Activated naive CD8-positive, alpha-beta T cell treated with anti-CD3 and anti-CD28 coated beads for 36 hours (primary cell): ENCODE measurements at regions not wholly inside any gene's neighbourhood (a gene's known extent, or its start where the extent isn't known, plus 50 kb on each side); places are given as distances from the start of the nearest gene placed in this dataset.

Source experiments
- DNase-seq: peaks from one replicate; pipeline ENCODE4 v3.0.0; 2021
- H3K27ac Mint-ChIP-seq: one replicate; pipeline ENCODE4 v1.8.0; 2022; ENCODE audit warnings: mild to moderate bottlenecking, moderate library complexity, mixed read lengths
- H3K27me3 Mint-ChIP-seq: one replicate; pipeline ENCODE4 v1.8.0; 2022; ENCODE audit warnings: mild to moderate bottlenecking, mixed read lengths
- H3K36me3 Mint-ChIP-seq: one replicate; pipeline ENCODE4 v1.8.0; 2021; ENCODE audit warnings: mild to moderate bottlenecking, mixed read lengths
- H3K4me1 Mint-ChIP-seq: one replicate; pipeline ENCODE4 v1.8.0; 2021; ENCODE audit warnings: mixed read lengths
- H3K4me3 Mint-ChIP-seq: one replicate; pipeline ENCODE4 v1.8.0; 2022; ENCODE audit warnings: mild to moderate bottlenecking, moderate library complexity, mixed read lengths
- H3K9me3 Mint-ChIP-seq: one replicate; pipeline ENCODE4 v1.8.0; 2022; ENCODE audit warnings: mixed read lengths

GRCh38 chr16:8295513-8296237 is 294.6 kb downstream of the TMEM114 start:
- no peak for DNase-seq
- Mint-ChIP-seq H3K4me1 (no peaks in the 10 kb centered on the region), H3K27me3 (no peaks in the 10 kb centered on the region), H3K9me3 (peaks cover 2% of the 10 kb centered on the region), H3K4me3 (no peak overlapping the region), H3K27ac (no peak overlapping the region), H3K36me3 (no peaks in the 10 kb centered on the region)

GRCh38 chr16:8293413-8293812 is 296.9 kb downstream of the TMEM114 start:
- no peak overlapping the region for H3K27ac Mint-ChIP-seq
- no peaks in the 10 kb centered on the region for H3K36me3 Mint-ChIP-seq

GRCh38 chr16:8292271-8292670 is 298.0 kb downstream of the TMEM114 start:
- no peaks in the 10 kb centered on the region for H3K4me1 Mint-ChIP-seq
- no peaks in the 10 kb centered on the region for H3K36me3 Mint-ChIP-seq
- peaks cover 2% of the 10 kb centered on the region for H3K9me3 Mint-ChIP-seq
- no peaks in the 10 kb centered on the region for H3K27me3 Mint-ChIP-seq
- DNase-seq = no peak
- no peak overlapping the region for H3K4me3 Mint-ChIP-seq
- no peak overlapping the region for H3K27ac Mint-ChIP-seq

More at GRCh38 chr16:8293413-8293812, 296.9 kb downstream of the TMEM114 start:
- Mint-ChIP-seq H3K4me1 (no peaks in the 10 kb centered on the region), H3K4me3 (no peak overlapping the region), H3K9me3 (peaks cover 2% of the 10 kb centered on the region), H3K27me3 (no peaks in the 10 kb centered on the region)
- DNase-seq = no peak

- H3K27me3 Mint-ChIP-seq = no peaks in the 10 kb centered on the region
- no peak for DNase-seq
- H3K4me1 Mint-ChIP-seq = no peaks in the 10 kb centered on the region
- no peaks in the 10 kb centered on the region for H3K36me3 Mint-ChIP-seq
- no peak overlapping the region for H3K4me3 Mint-ChIP-seq
- H3K27ac Mint-ChIP-seq = no peak overlapping the region
- H3K9me3 Mint-ChIP-seq = no peaks in the 10 kb centered on the region
Observed at GRCh38 chr16:8286348-8286747, 304.0 kb downstream of the TMEM114 start.

GRCh38 chr16:8283195-8283594 is 307.1 kb downstream of the TMEM114 start:
- no peaks in the 10 kb centered on the region for H3K9me3 Mint-ChIP-seq
- no peak overlapping the region for H3K27ac Mint-ChIP-seq
- H3K4me1 Mint-ChIP-seq = no peaks in the 10 kb centered on the region
- no peaks in the 10 kb centered on the region for H3K36me3 Mint-ChIP-seq
- no peaks in the 10 kb centered on the region for H3K27me3 Mint-ChIP-seq
- DNase-seq = no peak
- no peak overlapping the region for H3K4me3 Mint-ChIP-seq

GRCh38 chr16:8278031-8278580 is 312.2 kb downstream of the TMEM114 start:
- no peak overlapping the region for H3K27ac Mint-ChIP-seq
- H3K4me3 Mint-ChIP-seq = no peak overlapping the region
- H3K27me3 Mint-ChIP-seq = peaks cover 5% of the 10 kb centered on the region
- H3K4me1 Mint-ChIP-seq = no peaks in the 10 kb centered on the region
- DNase-seq = no peak
- no peaks in the 10 kb centered on the region for H3K36me3 Mint-ChIP-seq
- H3K9me3 Mint-ChIP-seq = no peaks in the 10 kb centered on the region

GRCh38 chr16:8271344-8271743 is 319.0 kb downstream of the TMEM114 start:
- no peak for DNase-seq
- no peaks in the 10 kb centered on the region for H3K4me1 Mint-ChIP-seq
- H3K36me3 Mint-ChIP-seq = no peaks in the 10 kb centered on the region
- H3K9me3 Mint-ChIP-seq = peaks cover 8% of the 10 kb centered on the region
- H3K4me3 Mint-ChIP-seq = no peak overlapping the region
- H3K27ac Mint-ChIP-seq = no peak overlapping the region
- peaks cover 9% of the 10 kb centered on the region for H3K27me3 Mint-ChIP-seq

GRCh38 chr16:8262299-8262698 is 328.0 kb downstream of the TMEM114 start:
- Mint-ChIP-seq H3K9me3 (peaks cover 6% of the 10 kb centered on the region), H3K27me3 (no peaks in the 10 kb centered on the region), H3K27ac (no peak overlapping the region), H3K36me3 (no peaks in the 10 kb centered on the region), H3K4me1 (no peaks in the 10 kb centered on the region), H3K4me3 (no peak overlapping the region)
- no peak for DNase-seq

GRCh38 chr16:8260140-8260539 is 330.2 kb downstream of the TMEM114 start:
- no peaks in the 10 kb centered on the region for H3K27me3 Mint-ChIP-seq

GRCh38 chr16:8258523-8258922 is 331.8 kb downstream of the TMEM114 start:
- H3K27ac Mint-ChIP-seq = no peak overlapping the region
- H3K36me3 Mint-ChIP-seq = no peaks in the 10 kb centered on the region
- H3K9me3 Mint-ChIP-seq = peaks cover 4% of the 10 kb centered on the region
- no peaks in the 10 kb centered on the region for H3K4me1 Mint-ChIP-seq
- H3K27me3 Mint-ChIP-seq = no peaks in the 10 kb centered on the region
- H3K4me3 Mint-ChIP-seq = no peak overlapping the region
- no peak for DNase-seq

More at GRCh38 chr16:8260140-8260539, 330.2 kb downstream of the TMEM114 start:
- Mint-ChIP-seq H3K9me3 (no peaks in the 10 kb centered on the region), H3K27ac (no peak overlapping the region), H3K4me1 (no peaks in the 10 kb centered on the region), H3K36me3 (no peaks in the 10 kb centered on the region), H3K4me3 (no peak overlapping the region)
- DNase-seq = no peak

- no peaks in the 10 kb centered on the region for H3K36me3 Mint-ChIP-seq
- no peaks in the 10 kb centered on the region for H3K4me1 Mint-ChIP-seq
- H3K4me3 Mint-ChIP-seq = no peak overlapping the region
- H3K9me3 Mint-ChIP-seq = peaks cover 4% of the 10 kb centered on the region
- H3K27me3 Mint-ChIP-seq = no peaks in the 10 kb centered on the region
- H3K27ac Mint-ChIP-seq = no peak overlapping the region
- no peak for DNase-seq
Observed at GRCh38 chr16:8257561-8257960, 332.8 kb downstream of the TMEM114 start.

- H3K27ac Mint-ChIP-seq = no peak overlapping the region
- no peak overlapping the region for H3K4me3 Mint-ChIP-seq
- no peak for DNase-seq
- no peaks in the 10 kb centered on the region for H3K36me3 Mint-ChIP-seq
- H3K27me3 Mint-ChIP-seq = peaks cover 4% of the 10 kb centered on the region
- no peaks in the 10 kb centered on the region for H3K4me1 Mint-ChIP-seq
- peaks cover 4% of the 10 kb centered on the region for H3K9me3 Mint-ChIP-seq
Observed at GRCh38 chr16:8254405-8254804, 335.9 kb downstream of the TMEM114 start.

GRCh38 chr16:8253718-8254117 is 336.6 kb downstream of the TMEM114 start:
- no peaks in the 10 kb centered on the region for H3K36me3 Mint-ChIP-seq
- no peak for DNase-seq
- H3K27me3 Mint-ChIP-seq = peaks cover 7% of the 10 kb centered on the region
- no peak overlapping the region for H3K4me3 Mint-ChIP-seq
- no peaks in the 10 kb centered on the region for H3K4me1 Mint-ChIP-seq
- H3K27ac Mint-ChIP-seq = no peak overlapping the region
- H3K9me3 Mint-ChIP-seq = peaks cover 4% of the 10 kb centered on the region

- Mint-ChIP-seq H3K9me3 (peaks cover 4% of the 10 kb centered on the region), H3K27me3 (peaks cover 7% of the 10 kb centered on the region), H3K36me3 (no peaks in the 10 kb centered on the region), H3K4me1 (no peaks in the 10 kb centered on the region), H3K4me3 (no peak overlapping the region), H3K27ac (no peak overlapping the region)
- DNase-seq = no peak
Observed at GRCh38 chr16:8251727-8252126, 338.6 kb downstream of the TMEM114 start.

- Mint-ChIP-seq H3K9me3 (peaks cover 4% of the 10 kb centered on the region), H3K27ac (no peak overlapping the region), H3K4me1 (no peaks in the 10 kb centered on the region), H3K36me3 (no peaks in the 10 kb centered on the region), H3K4me3 (no peak overlapping the region), H3K27me3 (peaks cover 7% of the 10 kb centered on the region)
- DNase-seq = no peak
Observed at GRCh38 chr16:8251298-8251697, 339.0 kb downstream of the TMEM114 start.

- Mint-ChIP-seq H3K9me3 (no peaks in the 10 kb centered on the region), H3K27ac (no peak overlapping the region), H3K4me3 (no peak overlapping the region), H3K36me3 (no peaks in the 10 kb centered on the region), H3K27me3 (peaks cover 7% of the 10 kb centered on the region), H3K4me1 (no peaks in the 10 kb centered on the region)
- no peak for DNase-seq
Observed at GRCh38 chr16:8247993-8248392, 342.3 kb downstream of the TMEM114 start.
